ENCODE measurements at regions not wholly inside any gene's neighbourhood (a gene's known extent, or its start where the extent isn't known, plus 50 kb on each side); places are given as distances from the start of the nearest gene placed in this dataset.

GRCh38 chr6:153882411-153882810, 156.6 kb upstream of the OPRM1 start:
- ChIA-PET POLR2A (no interaction called here), CTCF (no interaction called here)
- DNase-seq (ENCODE audit: extremely low spot score), result no peak

GRCh38 chr6:153873541-153873940, 165.5 kb upstream of the OPRM1 start:
- TF ChIP-seq FOXM1 (IDR thresholded peaks at IDR 0.05; ENCODE audit: borderline replicate concordance) (no peak), HDGF (IDR thresholded peaks at IDR 0.05; ENCODE audit: borderline replicate concordance) (no peak), ARNT (IDR thresholded peaks at IDR 0.05) (no peak), PKNOX1 (IDR thresholded peaks at IDR 0.05) (peak; percentile 48; the same call in 1 of the 2 replicates), TARDBP (IDR thresholded peaks at IDR 0.05) (no peak), FOXK2 (IDR thresholded peaks at IDR 0.05) (no peak), NFRKB (IDR thresholded peaks at IDR 0.05) (no peak)
- POLR2A ChIA-PET, result no interaction called here
- CTCF ChIA-PET, result no interaction called here
- no peak for DNase-seq (ENCODE audit: extremely low spot score)

More at GRCh38 chr6:153882411-153882810, 156.6 kb upstream of the OPRM1 start:
- TF ChIP-seq LEF1 (IDR thresholded peaks at IDR 0.05; ENCODE audit: borderline replicate concordance) (no peak), FOXK2 (IDR thresholded peaks at IDR 0.05) (no peak), SP1 (IDR thresholded peaks at IDR 0.05) (no peak), ARNT (IDR thresholded peaks at IDR 0.05) (no peak), PKNOX1 (IDR thresholded peaks at IDR 0.05) (no peak), L3MBTL2 (conservative IDR thresholded peaks at IDR 0.05) (no peak), SUZ12 (IDR thresholded peaks at IDR 0.05) (no peak), TARDBP (IDR thresholded peaks at IDR 0.05) (no peak), ELF4 (IDR thresholded peaks at IDR 0.05) (no peak), NFRKB (IDR thresholded peaks at IDR 0.05) (no peak), BHLHE40 (IDR thresholded peaks at IDR 0.05; ENCODE audit: borderline replicate concordance) (no peak), CTBP1 (IDR thresholded peaks at IDR 0.05; ENCODE audit: borderline replicate concordance) (no peak), FOXM1 (IDR thresholded peaks at IDR 0.05; ENCODE audit: borderline replicate concordance) (no peak), ZNF384 (IDR thresholded peaks at IDR 0.05) (no peak), HDGF (IDR thresholded peaks at IDR 0.05; ENCODE audit: borderline replicate concordance) (no peak), FOXA1 (IDR thresholded peaks at IDR 0.05) (no peak)

- no peak for DNase-seq (ENCODE audit: extremely low spot score)
- POLR2A ChIA-PET, result no interaction called here
- CTCF ChIA-PET, result no interaction called here
- TF ChIP-seq HDGF (IDR thresholded peaks at IDR 0.05; ENCODE audit: borderline replicate concordance), result no peak
- no peak for TF ChIP-seq FOXK2 (IDR thresholded peaks at IDR 0.05)
- no peak for TF ChIP-seq FOXA1 (IDR thresholded peaks at IDR 0.05)
- no peak for TF ChIP-seq BHLHE40 (IDR thresholded peaks at IDR 0.05; ENCODE audit: borderline replicate concordance)
- no peak for TF ChIP-seq L3MBTL2 (conservative IDR thresholded peaks at IDR 0.05)
- TF ChIP-seq SUZ12 (IDR thresholded peaks at IDR 0.05), result no peak
- no peak for TF ChIP-seq ZNF384 (IDR thresholded peaks at IDR 0.05)
- TF ChIP-seq ARNT (IDR thresholded peaks at IDR 0.05), result no peak
- no peak for TF ChIP-seq LEF1 (IDR thresholded peaks at IDR 0.05; ENCODE audit: borderline replicate concordance)
- no peak for TF ChIP-seq NFRKB (IDR thresholded peaks at IDR 0.05)
- TF ChIP-seq FOXM1 (IDR thresholded peaks at IDR 0.05; ENCODE audit: borderline replicate concordance), result no peak
- TF ChIP-seq ELF4 (IDR thresholded peaks at IDR 0.05), result no peak
- TF ChIP-seq CTBP1 (IDR thresholded peaks at IDR 0.05; ENCODE audit: borderline replicate concordance), result no peak
Measured at GRCh38 chr6:153872946-153873345, 166.1 kb upstream of the OPRM1 start.

GRCh38 chr6:153862927-153863326, 176.1 kb upstream of the OPRM1 start:
- DNase-seq (ENCODE audit: extremely low spot score), result no peak
- no peak for TF ChIP-seq L3MBTL2 (conservative IDR thresholded peaks at IDR 0.05)
- no peak for TF ChIP-seq BHLHE40 (IDR thresholded peaks at IDR 0.05; ENCODE audit: borderline replicate concordance)
- no peak for TF ChIP-seq CTBP1 (IDR thresholded peaks at IDR 0.05; ENCODE audit: borderline replicate concordance)
- TF ChIP-seq SUZ12 (IDR thresholded peaks at IDR 0.05), result no peak
- TF ChIP-seq ARNT (IDR thresholded peaks at IDR 0.05), result no peak
- TF ChIP-seq HDGF (IDR thresholded peaks at IDR 0.05; ENCODE audit: borderline replicate concordance), result no peak
- TF ChIP-seq ZNF384 (IDR thresholded peaks at IDR 0.05), result no peak
- TF ChIP-seq LEF1 (IDR thresholded peaks at IDR 0.05; ENCODE audit: borderline replicate concordance), result no peak
- TF ChIP-seq FOXA1 (IDR thresholded peaks at IDR 0.05), result no peak
- no peak for TF ChIP-seq SP1 (IDR thresholded peaks at IDR 0.05)
- TF ChIP-seq NFRKB (IDR thresholded peaks at IDR 0.05), result no peak
- TF ChIP-seq ELF4 (IDR thresholded peaks at IDR 0.05), result no peak
- TF ChIP-seq FOXM1 (IDR thresholded peaks at IDR 0.05; ENCODE audit: borderline replicate concordance), result no peak
- no peak for TF ChIP-seq FOXK2 (IDR thresholded peaks at IDR 0.05)
- TF ChIP-seq TARDBP (IDR thresholded peaks at IDR 0.05), result no peak
- TF ChIP-seq PKNOX1 (IDR thresholded peaks at IDR 0.05), result no peak

GRCh38 chr6:153862139-153862538, 176.9 kb upstream of the OPRM1 start:
- ChIA-PET POLR2A (no interaction called here), CTCF (no interaction called here)
- no peak for TF ChIP-seq SUZ12 (IDR thresholded peaks at IDR 0.05)
- TF ChIP-seq LEF1 (IDR thresholded peaks at IDR 0.05; ENCODE audit: borderline replicate concordance), result no peak
- TF ChIP-seq BHLHE40 (IDR thresholded peaks at IDR 0.05; ENCODE audit: borderline replicate concordance), result no peak
- TF ChIP-seq SP1 (IDR thresholded peaks at IDR 0.05), result no peak
- TF ChIP-seq CTBP1 (IDR thresholded peaks at IDR 0.05; ENCODE audit: borderline replicate concordance), result no peak
- TF ChIP-seq ARNT (IDR thresholded peaks at IDR 0.05), result no peak
- no peak for TF ChIP-seq FOXK2 (IDR thresholded peaks at IDR 0.05)
- TF ChIP-seq PKNOX1 (IDR thresholded peaks at IDR 0.05), result no peak
- TF ChIP-seq FOXM1 (IDR thresholded peaks at IDR 0.05; ENCODE audit: borderline replicate concordance), result no peak
- TF ChIP-seq TARDBP (IDR thresholded peaks at IDR 0.05), result no peak
- TF ChIP-seq ELF4 (IDR thresholded peaks at IDR 0.05), result no peak
- TF ChIP-seq NFRKB (IDR thresholded peaks at IDR 0.05), result no peak
- TF ChIP-seq L3MBTL2 (conservative IDR thresholded peaks at IDR 0.05), result no peak
- no peak for TF ChIP-seq ZNF384 (IDR thresholded peaks at IDR 0.05)
- no peak for TF ChIP-seq FOXA1 (IDR thresholded peaks at IDR 0.05)
- TF ChIP-seq HDGF (IDR thresholded peaks at IDR 0.05; ENCODE audit: borderline replicate concordance), result no peak
- no peak for DNase-seq (ENCODE audit: extremely low spot score)

More at GRCh38 chr6:153862927-153863326, 176.1 kb upstream of the OPRM1 start:
- ChIA-PET CTCF (no interaction called here), POLR2A (no interaction called here)

Measured in HEK293T (cell line).